ENCODE measurements at regions not wholly inside any gene's neighbourhood (a gene's known extent, or its start where the extent isn't known, plus 50 kb on each side); places are given as distances from the start of the nearest gene placed in this dataset.

GRCh38 chr20:48042628-48043027 is 257.3 kb upstream of the SULF2 start:
- no peak overlapping the region for H2AFZ ChIP-seq (ENCODE audit: low read length)
- BruUV-seq (replicated peaks): no TSS peak
- ChIA-PET CTCF (ENCODE audit: low intra/inter-chr PET ratio, low total read pairs) (no interaction called here), POLR2A (no interaction called here)
- in situ Hi-C loops (cut with HindIII; ENCODE audit: extremely low pct_ligation_motif_present, low pct_unique_long_range_greater_than_20kb): no loop called here
- no peak for ATAC-seq
- intact Hi-C loops (cut with micrococcal nuclease; ENCODE audit: unreplicated experiment): no loop called here
- H3K9me3 ChIP-seq (ENCODE audit: low read length): no peaks in the 10 kb centered on the region
- no peak for FAIRE-seq
- H3K36me3 ChIP-seq (replicated peaks in 1 of 2; ENCODE audit: control insufficient read depth in 1 of 2, insufficient read depth in 2 of 2, low read length in 2 of 2): no peaks in the 10 kb centered on the region
- H3K4me1 ChIP-seq (ENCODE audit: insufficient read depth, low read length): peaks cover 9% of the 10 kb centered on the region
- TF ChIP-seq RAD51 (IDR thresholded peaks at IDR 0.05; ENCODE audit: borderline replicate concordance) (no peak), TRIM24 (CRISPR knock-in tag; IDR thresholded peaks at IDR 0.05) (no peak), NCOA5 (CRISPR knock-in tag; IDR thresholded peaks at IDR 0.05) (no peak), SMARCC2 (IDR thresholded peaks at IDR 0.05) (no peak), CREM (IDR thresholded peaks at IDR 0.05) (no peak), CREM (CRISPR knock-in tag; IDR thresholded peaks at IDR 0.05) (no peak), ZNF839 (CRISPR knock-in tag; IDR thresholded peaks at IDR 0.05; ENCODE audit: borderline replicate concordance) (no peak)
- TF ChIP-seq, protein P1, sequence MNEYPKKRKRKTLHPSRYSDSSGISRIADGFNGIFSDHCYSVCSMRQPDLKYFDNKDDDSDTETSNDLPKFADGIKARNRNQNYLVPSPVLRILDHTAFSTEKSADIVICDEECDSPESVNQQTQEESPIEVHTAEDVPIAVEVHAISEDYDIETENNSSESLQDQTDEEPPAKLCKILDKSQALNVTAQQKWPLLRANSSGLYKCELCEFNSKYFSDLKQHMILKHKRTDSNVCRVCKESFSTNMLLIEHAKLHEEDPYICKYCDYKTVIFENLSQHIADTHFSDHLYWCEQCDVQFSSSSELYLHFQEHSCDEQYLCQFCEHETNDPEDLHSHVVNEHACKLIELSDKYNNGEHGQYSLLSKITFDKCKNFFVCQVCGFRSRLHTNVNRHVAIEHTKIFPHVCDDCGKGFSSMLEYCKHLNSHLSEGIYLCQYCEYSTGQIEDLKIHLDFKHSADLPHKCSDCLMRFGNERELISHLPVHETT (CRISPR knock-in tag; conservative IDR thresholded peaks at IDR 0.05): no peak
- H3K4me3 ChIP-seq (replicated peaks in 1 of 3; ENCODE audit: insufficient read depth in 1 of 3, low read depth in 2 of 3, low read length in 3 of 3): no peak overlapping the region
- no peak overlapping the region for H3K27ac ChIP-seq (ENCODE audit: extremely low read length, insufficient read depth, low read length)
- H4K20me1 ChIP-seq (ENCODE audit: insufficient read depth, low read length): no peaks in the 10 kb centered on the region
- no peak overlapping the region for H3K4me2 ChIP-seq (ENCODE audit: low read depth, low read length)
- DNase-seq (ENCODE audit: low spot score): no peak
- H3K27me3 ChIP-seq (ENCODE audit: control insufficient read depth in 1 of 2, insufficient read depth in 2 of 2, low read length in 2 of 2): peaks cover 0 to 14% of the 10 kb centered on the region in 2 experiments; a peak in 1 of 5 replicates
- WGBS (ENCODE audit: low lambda C conversion rate): 7% methylated on average over 7 of the region's 7 CpGs
- H3K79me2 ChIP-seq (ENCODE audit: insufficient read depth, low read length): no peaks in the 10 kb centered on the region
- no peak overlapping the region for H3K9ac ChIP-seq (ENCODE audit: insufficient read depth, low read depth, low read length)

DNA sequence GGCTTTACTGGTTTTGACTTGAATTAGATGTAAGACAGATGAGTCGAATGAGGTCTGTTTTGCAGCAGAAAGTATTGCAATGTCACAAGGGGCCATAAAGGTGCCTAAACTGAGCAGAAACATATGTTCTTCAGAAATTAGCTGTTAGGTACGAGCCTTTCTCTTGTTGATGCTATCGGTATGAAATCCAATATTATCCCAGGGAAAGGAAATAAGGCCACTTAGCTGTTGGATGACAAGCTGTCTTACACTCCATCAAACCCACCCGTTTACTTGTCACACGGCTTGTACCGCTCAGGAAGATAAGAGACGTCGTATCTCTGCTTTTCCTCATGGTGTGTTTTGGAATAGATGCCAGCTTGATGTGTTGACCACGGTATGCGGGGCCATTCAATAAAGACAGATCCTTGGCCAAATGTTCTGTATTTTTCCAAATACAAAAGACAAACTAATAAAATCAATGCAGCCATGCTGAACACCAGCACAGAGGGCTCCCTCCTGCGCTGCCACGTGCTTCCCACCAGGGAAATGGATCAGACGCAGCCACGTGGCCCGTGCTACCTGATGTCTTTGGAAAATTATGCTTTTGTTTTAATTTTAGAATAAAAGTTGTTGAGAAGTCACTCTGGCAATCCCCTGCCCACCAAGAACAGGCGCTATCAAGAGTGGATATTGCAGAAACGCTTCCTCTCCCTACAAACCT is 255.9 kb upstream of the SULF2 start:
- Histone ChIP-seq H3K36me3 (replicated peaks in 1 of 2; ENCODE audit: control insufficient read depth in 1 of 2, insufficient read depth in 2 of 2, low read length in 2 of 2) (no peaks in the 10 kb centered on the region), H3K4me1 (ENCODE audit: insufficient read depth, low read length) (peaks cover 11% of the 10 kb centered on the region), H3K27me3 (ENCODE audit: control insufficient read depth in 1 of 2, insufficient read depth in 2 of 2, low read length in 2 of 2) (peaks cover 0 to 14% of the 10 kb centered on the region in 2 experiments; a peak in 1 of 5 replicates), H3K79me2 (ENCODE audit: insufficient read depth, low read length) (no peaks in the 10 kb centered on the region), H3K9ac (ENCODE audit: insufficient read depth, low read depth, low read length) (no peak overlapping the region), H4K20me1 (ENCODE audit: insufficient read depth, low read length) (no peaks in the 10 kb centered on the region), H3K9me3 (ENCODE audit: low read length) (no peaks in the 10 kb centered on the region), H3K4me2 (ENCODE audit: low read depth, low read length) (no peak overlapping the region), H3K4me3 (replicated peaks in 1 of 3; ENCODE audit: insufficient read depth in 1 of 3, low read depth in 2 of 3, low read length in 3 of 3) (no peak overlapping the region), H2AFZ (ENCODE audit: low read length) (no peak overlapping the region), H3K27ac (ENCODE audit: extremely low read length, insufficient read depth, low read length) (no peak overlapping the region)
- ChIA-PET POLR2A (no interaction called here), CTCF (ENCODE audit: low intra/inter-chr PET ratio, low total read pairs) (no interaction called here)
- no TSS peak for BruUV-seq (replicated peaks)
- intact Hi-C loops (cut with micrococcal nuclease; ENCODE audit: unreplicated experiment): no loop called here
- no peak for TF ChIP-seq ZNF777 (CRISPR knock-in tag; IDR thresholded peaks at IDR 0.05)
- TF ChIP-seq MNT (IDR thresholded peaks at IDR 0.05): peak; percentile 42; the same call in 1 of the 2 replicates
- no peak for TF ChIP-seq BRCA1 (CRISPR knock-in tag; IDR thresholded peaks at IDR 0.05)
- no peak for DNase-seq (ENCODE audit: low spot score)
- FAIRE-seq: no peak
- no peak for ATAC-seq
- WGBS (ENCODE audit: low lambda C conversion rate): 34% methylated on average over 17 of the region's 17 CpGs
- in situ Hi-C loops (cut with HindIII; ENCODE audit: extremely low pct_ligation_motif_present, low pct_unique_long_range_greater_than_20kb): no loop called here
